WTC11 (cell line): ENCODE measurements at regions not wholly inside any gene's neighbourhood (a gene's known extent, or its start where the extent isn't known, plus 50 kb on each side); places are given as distances from the start of the nearest gene placed in this dataset.

Experiments
- ATAC-seq: fragments of 200-7000 bp; cut with Tn5 transposase; 2 replicates; pipeline ENCODE4 v1.10.0; 2021; ENCODE audit warnings: mild to moderate bottlenecking, moderate library complexity
- CTCF ChIA-PET: fragments of 300-600 bp; sonication (Branson Sonifier 250); formaldehyde crosslinking; loops from one replicate; lab custom pipeline; 2021; ENCODE audit warnings: antibody characterized with exemption; lab: Charles Lee
- POLR2A ChIA-PET: fragments of 350-600 bp; sonication (Branson Sonifier 250); formaldehyde crosslinking; loops from one replicate; lab custom pipeline; 2021; ENCODE audit warnings: antibody characterized with exemption; lab: Charles Lee
- DNase-seq: peaks from one replicate; pipeline ENCODE4 v3.0.0; 2021; ENCODE audit warnings: low spot score
- H3K27ac Mint-ChIP-seq: 2 replicates; pipeline ENCODE4 v1.8.0; 2021; ENCODE audit warnings: mixed read lengths
- H3K27me3 Mint-ChIP-seq: 2 replicates; pipeline ENCODE4 v1.8.0; 2021; ENCODE audit warnings: low read depth, mild to moderate bottlenecking, moderate library complexity, mixed read lengths
- H3K36me3 Mint-ChIP-seq: 2 replicates; pipeline ENCODE4 v1.8.0; 2021; ENCODE audit warnings: mixed read lengths
- H3K4me1 Mint-ChIP-seq: 2 replicates; pipeline ENCODE4 v1.8.0; 2022; ENCODE audit warnings: mixed read lengths
- H3K4me3 Mint-ChIP-seq: 2 replicates; pipeline ENCODE4 v1.8.0; 2021; ENCODE audit warnings: mild to moderate bottlenecking, moderate library complexity, mixed read lengths
- H3K9me3 Mint-ChIP-seq: 2 replicates; pipeline ENCODE4 v1.8.0; 2021; ENCODE audit warnings: mixed read lengths
- AFF4 ChIP-seq: sonication (generic); formaldehyde crosslinking; IDR thresholded peaks from 2 replicates; pipeline ENCODE4 v1.8.1; 2023; ENCODE audit warnings: mild to moderate bottlenecking, missing genetic modification reagents, borderline replicate concordance
- ATF3 ChIP-seq: sonication (generic); formaldehyde crosslinking; conservative IDR thresholded peaks from 2 replicates; pipeline ENCODE4 v1.8.1; 2022; ENCODE audit warnings: mild to moderate bottlenecking, missing genetic modification reagents
- CDX4 ChIP-seq: fragments of 250-450 bp; sonication (Bioruptor Pico); IDR thresholded peaks from 2 replicates; pipeline ENCODE4 v1.9.0; 2021; ENCODE audit warnings: moderate library complexity, mild to moderate bottlenecking, inconsistent platforms, borderline replicate concordance
- CREB1 ChIP-seq: sonication (generic); formaldehyde crosslinking; IDR thresholded peaks from 2 replicates; pipeline ENCODE4 v1.8.0; 2023; ENCODE audit warnings: mild to moderate bottlenecking, missing genetic modification reagents
- ETV6 ChIP-seq: sonication (generic); formaldehyde crosslinking; IDR thresholded peaks from 2 replicates; pipeline ENCODE4 v1.8.1; 2022; ENCODE audit warnings: mild to moderate bottlenecking, missing genetic modification reagents
- FOXJ3 ChIP-seq: sonication (generic); formaldehyde crosslinking; IDR thresholded peaks from 2 replicates; pipeline ENCODE4 v1.9.0; 2021; ENCODE audit warnings: missing genetic modification reagents, mild to moderate bottlenecking, borderline replicate concordance
- FOXK1 ChIP-seq: sonication (generic); formaldehyde crosslinking; IDR thresholded peaks from 2 replicates; pipeline ENCODE4 v1.8.0; 2022; ENCODE audit warnings: mild to moderate bottlenecking, moderate library complexity, missing genetic modification reagents
- IRF1 ChIP-seq: sonication (generic); formaldehyde crosslinking; IDR thresholded peaks from 2 replicates; pipeline ENCODE4 v1.8.0; 2023; ENCODE audit warnings: missing genetic modification reagents
- JAZF1 ChIP-seq: fragments of 250-450 bp; sonication (Bioruptor Pico); IDR thresholded peaks from 2 replicates; pipeline ENCODE4 v1.9.0; 2021; ENCODE audit warnings: moderate library complexity, mild to moderate bottlenecking, inconsistent platforms
- RORB ChIP-seq: fragments of 250-450 bp; sonication (Bioruptor Pico); IDR thresholded peaks from 2 replicates; pipeline ENCODE4 v1.9.0; 2021; ENCODE audit warnings: mild to moderate bottlenecking
- STAT6 ChIP-seq: sonication (generic); formaldehyde crosslinking; conservative IDR thresholded peaks from 2 replicates; pipeline ENCODE4 v1.8.1; 2023; ENCODE audit warnings: mild to moderate bottlenecking, low read depth, missing genetic modification reagents, moderate library complexity
- TEAD4 ChIP-seq: sonication (generic); formaldehyde crosslinking; IDR thresholded peaks from 2 replicates; pipeline ENCODE4 v1.8.0; 2022; ENCODE audit warnings: mild to moderate bottlenecking, missing genetic modification reagents
- TP53 ChIP-seq: sonication (generic); formaldehyde crosslinking; IDR thresholded peaks from 2 replicates; pipeline ENCODE4 v1.8.1; 2023; ENCODE audit warnings: mild to moderate bottlenecking, missing genetic modification reagents
- ZMAT4 ChIP-seq: fragments of 250-450 bp; sonication (Bioruptor Pico); IDR thresholded peaks from 2 replicates; pipeline ENCODE4 v1.9.0; 2021; ENCODE audit warnings: mild to moderate bottlenecking
- ZNF416 ChIP-seq: fragments of 250-450 bp; sonication (Bioruptor Pico); IDR thresholded peaks from 2 replicates; pipeline ENCODE4 v1.9.0; 2021; ENCODE audit warnings: mild to moderate bottlenecking, inconsistent platforms
- ZNF423 ChIP-seq: fragments of 250-450 bp; sonication (Bioruptor Pico); IDR thresholded peaks from 2 replicates; pipeline ENCODE4 v2.1.2; 2022; ENCODE audit warnings: mild to moderate bottlenecking, moderate library complexity
- ZNF532 ChIP-seq: fragments of 250-450 bp; sonication (Bioruptor Pico); IDR thresholded peaks from 2 replicates; pipeline ENCODE4 v1.9.0; 2021; ENCODE audit warnings: mild to moderate bottlenecking, borderline replicate concordance

GRCh38 chr17:13362341-13363122 lies 239.2 kb downstream of the HS3ST3A1 start:
- DNase-seq (no peak), ATAC-seq (no peak)
- TF ChIP-seq ZNF423 (peak; percentile 53), RORB (CRISPR knock-in tag) (no peak), ATF3 (CRISPR knock-in tag) (no peak), IRF1 (CRISPR knock-in tag) (no peak)
- ChIA-PET CTCF (interaction anchor here (0.9 kb wide), 1 partner anchor 13 kb away, joined by 3 read pairs; no protein-coding TSS in a partner anchor), POLR2A (no interaction called here)
- Mint-ChIP-seq H3K4me1 (0 out of 2 replicates have a peak, but pooled peaks cover 4% of the 10 kb centered on the region), H3K9me3 (peaks cover 5% of the 10 kb centered on the region), H3K4me3 (no peak overlapping the region), H3K27me3 (peaks cover 16% of the 10 kb centered on the region), H3K36me3 (no peaks in the 10 kb centered on the region), H3K27ac (no peak overlapping the region)

GRCh38 chr17:13359774-13360173 lies 242.0 kb downstream of the HS3ST3A1 start:
- no peak for DNase-seq
- POLR2A ChIA-PET, result no interaction called here
- Mint-ChIP-seq H3K27ac (no peak overlapping the region), H3K9me3 (peaks cover 8% of the 10 kb centered on the region)
- TF ChIP-seq FOXK1, result no peak
- no peak for TF ChIP-seq ZMAT4 (CRISPR knock-in tag)
- no peak for TF ChIP-seq JAZF1 (CRISPR knock-in tag)
- TF ChIP-seq ZNF416, result no peak
- TF ChIP-seq STAT6, result no peak
- TF ChIP-seq AFF4 (CRISPR knock-in tag), result no peak
- TF ChIP-seq ETV6 (CRISPR knock-in tag), result no peak
- TF ChIP-seq CREB1 (CRISPR knock-in tag), result no peak
- TF ChIP-seq TEAD4, result no peak
- TF ChIP-seq, all 79 proteins: peak for 0
- Mint-ChIP-seq H3K4me3 (no peak overlapping the region), H3K36me3 (no peaks in the 10 kb centered on the region; the same call in 1 of the 2 replicates), H3K27me3 (peaks cover 12% of the 10 kb centered on the region), H3K4me1 (0 out of 2 replicates have a peak, but pooled peaks cover 4% of the 10 kb centered on the region)
- no peak for ATAC-seq
- CTCF ChIA-PET, result no interaction called here

- peaks cover 5% of the 10 kb centered on the region; the same call in 1 of the 2 replicates for H3K4me1 Mint-ChIP-seq
- no peaks in the 10 kb centered on the region for H3K27me3 Mint-ChIP-seq
- peaks cover 8% of the 10 kb centered on the region for H3K9me3 Mint-ChIP-seq
- H3K36me3 Mint-ChIP-seq, result no peaks in the 10 kb centered on the region; the same call in 1 of the 2 replicates
- ATAC-seq, result no peak
- ChIA-PET CTCF (interaction anchor here (1.0 kb wide), 1 partner anchor 19 kb away, joined by 3 read pairs; no protein-coding TSS in a partner anchor), POLR2A (no interaction called here)
- no peak overlapping the region for H3K27ac Mint-ChIP-seq
- no peak for DNase-seq
- H3K4me3 Mint-ChIP-seq, result no peak overlapping the region
- TF ChIP-seq ZNF532 (CRISPR knock-in tag), result no peak
- TF ChIP-seq CDX4 (CRISPR knock-in tag), result no peak
- TF ChIP-seq TP53, result no peak
- TF ChIP-seq FOXJ3 (CRISPR knock-in tag), result no peak
Observed at GRCh38 chr17:13355054-13355453, 246.7 kb downstream of the HS3ST3A1 start.
